GM23338 (cell line): ENCODE measurements at regions not wholly inside any gene's neighbourhood (a gene's known extent, or its start where the extent isn't known, plus 50 kb on each side); places are given as distances from the start of the nearest gene placed in this dataset.

Experiments
- ATAC-seq: fragments of 200-7000 bp; cut with Tn5 transposase; 3 replicates; pipeline ENCODE4 v1.9.1; 2020
- DNase-seq: peaks from one replicate; pipeline ENCODE4 v3.0.0-alpha.2; 2015; ENCODE audit warnings: low spot score
- H2AFZ ChIP-seq: fragments of 200-600 bp; sonication (generic); 2 replicates; pipeline ENCODE4 v1.8.0; 2016; ENCODE audit warnings: antibody characterized with exemption, mild to moderate bottlenecking, moderate library complexity
- H3F3A ChIP-seq: fragments of 200-600 bp; sonication (generic); replicated peaks from 2 replicates; pipeline ENCODE4 v1.8.0; 2017; ENCODE audit warnings: antibody characterized with exemption, mixed run types, low read depth
- H3K27ac ChIP-seq: fragments of 200-600 bp; sonication (generic); 2 replicates; pipeline ENCODE4 v1.6.1; 2016; ENCODE audit warnings: low read depth
- H3K27me3 ChIP-seq: fragments of 200-600 bp; sonication (generic); 2 replicates; pipeline ENCODE4 v1.8.0; 2016; ENCODE audit warnings: mild to moderate bottlenecking, mixed run types, moderate library complexity; ENCODE audit not compliant: insufficient read depth
- H3K36me3 ChIP-seq: fragments of 200-600 bp; sonication (generic); 2 replicates; pipeline ENCODE4 v1.8.0; 2016; ENCODE audit warnings: mild to moderate bottlenecking; ENCODE audit not compliant: insufficient read depth
- H3K4me1 ChIP-seq: fragments of 200-600 bp; sonication (generic); 2 replicates; pipeline ENCODE4 v1.8.0; 2016; ENCODE audit warnings: mild to moderate bottlenecking, moderate library complexity; ENCODE audit not compliant: insufficient read depth
- H3K4me2 ChIP-seq: fragments of 200-600 bp; sonication (generic); 2 replicates; pipeline ENCODE4 v1.7.1; 2017; ENCODE audit warnings: mixed run types
- H3K4me3 ChIP-seq: fragments of 200-600 bp; sonication (generic); 2 replicates; pipeline ENCODE4 v1.6.1; 2016; ENCODE audit warnings: mixed run types
- H3K79me2 ChIP-seq: fragments of 200-600 bp; sonication (generic); replicated peaks from 2 replicates; pipeline ENCODE4 v1.8.0; 2017; ENCODE audit warnings: mild to moderate bottlenecking; ENCODE audit not compliant: insufficient read depth
- H3K9me2 ChIP-seq: fragments of 200-600 bp; sonication (generic); 2 replicates; pipeline ENCODE4 v1.8.0; 2017; ENCODE audit not compliant: insufficient read depth
- H4K20me1 ChIP-seq: fragments of 200-600 bp; sonication (generic); replicated peaks from 2 replicates; pipeline ENCODE4 v1.8.0; 2017; ENCODE audit warnings: mild to moderate bottlenecking; ENCODE audit not compliant: insufficient read depth
- H3K27ac Mint-ChIP-seq: 2 replicates; pipeline ENCODE4 v1.8.0; 2020; ENCODE audit warnings: inconsistent platforms, mild to moderate bottlenecking, moderate library complexity, mixed read lengths
- H3K27me3 Mint-ChIP-seq: 3 replicates; pipeline ENCODE4 v1.8.0; 2022; ENCODE audit warnings: low read depth, mild to moderate bottlenecking, moderate library complexity, mixed read lengths, inconsistent platforms; ENCODE audit not compliant: insufficient read depth, poor library complexity
- H3K36me3 Mint-ChIP-seq: 3 replicates; pipeline ENCODE4 v1.8.0; 2021; ENCODE audit warnings: low read depth, mild to moderate bottlenecking, inconsistent platforms, moderate library complexity, mixed read lengths
- H3K4me1 Mint-ChIP-seq: 3 replicates; pipeline ENCODE4 v1.8.0; 2020; ENCODE audit warnings: mild to moderate bottlenecking, inconsistent platforms, mixed read lengths
- H3K4me3 Mint-ChIP-seq: 3 replicates; pipeline ENCODE4 v1.8.0; 2021; ENCODE audit warnings: moderate library complexity, mild to moderate bottlenecking, inconsistent platforms, mixed read lengths
- H3K9me3 Mint-ChIP-seq: 3 replicates; pipeline ENCODE4 v1.8.0; 2020; ENCODE audit warnings: moderate library complexity, mild to moderate bottlenecking, inconsistent platforms, mixed read lengths
- CREB1 ChIP-seq: fragments of 250-450 bp; sonication (Bioruptor Pico); IDR thresholded peaks from 2 replicates; pipeline ENCODE4 v1.5.0; 2020; ENCODE audit warnings: low read depth, mild to moderate bottlenecking, moderate library complexity
- EZH2 ChIP-seq: fragments of 200-600 bp; sonication (generic); IDR thresholded peaks from one replicate; pipeline ENCODE4 v1.8.0; 2017; ENCODE audit warnings: antibody characterized with exemption, mild to moderate bottlenecking, low read depth; ENCODE audit not compliant: unreplicated experiment
- EZH2phosphoT487 ChIP-seq: fragments of 200-600 bp; sonication (generic); IDR thresholded peaks from one replicate; pipeline ENCODE4 v1.8.1; 2018; ENCODE audit warnings: antibody characterized with exemption; ENCODE audit not compliant: unreplicated experiment
- NANOG ChIP-seq: IDR thresholded peaks from 2 replicates; pipeline ENCODE4 v1.6.1; 2016; ENCODE audit warnings: antibody characterized with exemption, borderline replicate concordance
- POLR2AphosphoS5 ChIP-seq: IDR thresholded peaks from 2 replicates; pipeline ENCODE4 v1.6.1; 2016; ENCODE audit warnings: antibody characterized with exemption, low read depth
- REST ChIP-seq: IDR thresholded peaks from one replicate; pipeline ENCODE4 v1.6.1; 2018; ENCODE audit warnings: antibody characterized with exemption; ENCODE audit not compliant: unreplicated experiment
- ZNF114 ChIP-seq: fragments of 250-450 bp; sonication (Bioruptor Pico); IDR thresholded peaks from 2 replicates; pipeline ENCODE4 v1.5.0; 2020; ENCODE audit warnings: mild to moderate bottlenecking, moderate library complexity
- TF ChIP-seq, protein P1 (sequence below), 2 experiments: fragments of 200-600 bp in 1 of 2; sonication (generic) in 1 of 2; conservative IDR thresholded peaks; 2 replicates each; pipeline versions ENCODE4 v1.5.1 to v1.6.1; 2016 to 2017; ENCODE audit warnings: antibody characterized with exemption in 2 of 2, low read depth in 2 of 2, mild to moderate bottlenecking in 2 of 2, moderate library complexity in 1 of 2
- TF ChIP-seq, protein P2 (sequence below): IDR thresholded peaks from 2 replicates; pipeline ENCODE4 v1.6.1; 2016; ENCODE audit warnings: antibody characterized with exemption

GRCh38 chrY:14248878-14249576, 193.0 kb downstream of the VCY1B start:
- H3K4me1 Mint-ChIP-seq: peaks cover 2% of the 10 kb centered on the region; the same call in 1 of the 3 replicates
- no peaks in the 10 kb centered on the region for H3F3A ChIP-seq
- H3K4me1 ChIP-seq: no peaks in the 10 kb centered on the region
- H3K27me3 Mint-ChIP-seq: peaks cover 5% of the 10 kb centered on the region
- H3K9me3 Mint-ChIP-seq: no peaks in the 10 kb centered on the region; the same call in 2 of the 3 replicates
- H4K20me1 ChIP-seq: no peaks in the 10 kb centered on the region
- H3K4me3 ChIP-seq: no peak overlapping the region
- ATAC-seq: no peak
- H3K9me2 ChIP-seq: no peaks in the 10 kb centered on the region
- no peak overlapping the region for H3K4me2 ChIP-seq
- no peaks in the 10 kb centered on the region for H3K79me2 ChIP-seq
- no peak overlapping the region for H3K4me3 Mint-ChIP-seq
- no peaks in the 10 kb centered on the region for H3K36me3 ChIP-seq
- H3K27me3 ChIP-seq: no peaks in the 10 kb centered on the region
- no peak for DNase-seq
- H3K36me3 Mint-ChIP-seq: no peaks in the 10 kb centered on the region
- H2AFZ ChIP-seq: no peak overlapping the region
- no peak overlapping the region for H3K27ac Mint-ChIP-seq
- H3K27ac ChIP-seq: no peak overlapping the region
- TF ChIP-seq EZH2phosphoT487 (no peak), POLR2AphosphoS5 (no peak), CREB1 (CRISPR knock-in tag) (no peak), REST (no peak), EZH2 (no peak)
- TF ChIP-seq, protein P1, sequence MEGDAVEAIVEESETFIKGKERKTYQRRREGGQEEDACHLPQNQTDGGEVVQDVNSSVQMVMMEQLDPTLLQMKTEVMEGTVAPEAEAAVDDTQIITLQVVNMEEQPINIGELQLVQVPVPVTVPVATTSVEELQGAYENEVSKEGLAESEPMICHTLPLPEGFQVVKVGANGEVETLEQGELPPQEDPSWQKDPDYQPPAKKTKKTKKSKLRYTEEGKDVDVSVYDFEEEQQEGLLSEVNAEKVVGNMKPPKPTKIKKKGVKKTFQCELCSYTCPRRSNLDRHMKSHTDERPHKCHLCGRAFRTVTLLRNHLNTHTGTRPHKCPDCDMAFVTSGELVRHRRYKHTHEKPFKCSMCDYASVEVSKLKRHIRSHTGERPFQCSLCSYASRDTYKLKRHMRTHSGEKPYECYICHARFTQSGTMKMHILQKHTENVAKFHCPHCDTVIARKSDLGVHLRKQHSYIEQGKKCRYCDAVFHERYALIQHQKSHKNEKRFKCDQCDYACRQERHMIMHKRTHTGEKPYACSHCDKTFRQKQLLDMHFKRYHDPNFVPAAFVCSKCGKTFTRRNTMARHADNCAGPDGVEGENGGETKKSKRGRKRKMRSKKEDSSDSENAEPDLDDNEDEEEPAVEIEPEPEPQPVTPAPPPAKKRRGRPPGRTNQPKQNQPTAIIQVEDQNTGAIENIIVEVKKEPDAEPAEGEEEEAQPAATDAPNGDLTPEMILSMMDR (conservative IDR thresholded peaks at IDR 0.05; ENCODE audit: low read depth in 2 of 2): no peak

DNA sequence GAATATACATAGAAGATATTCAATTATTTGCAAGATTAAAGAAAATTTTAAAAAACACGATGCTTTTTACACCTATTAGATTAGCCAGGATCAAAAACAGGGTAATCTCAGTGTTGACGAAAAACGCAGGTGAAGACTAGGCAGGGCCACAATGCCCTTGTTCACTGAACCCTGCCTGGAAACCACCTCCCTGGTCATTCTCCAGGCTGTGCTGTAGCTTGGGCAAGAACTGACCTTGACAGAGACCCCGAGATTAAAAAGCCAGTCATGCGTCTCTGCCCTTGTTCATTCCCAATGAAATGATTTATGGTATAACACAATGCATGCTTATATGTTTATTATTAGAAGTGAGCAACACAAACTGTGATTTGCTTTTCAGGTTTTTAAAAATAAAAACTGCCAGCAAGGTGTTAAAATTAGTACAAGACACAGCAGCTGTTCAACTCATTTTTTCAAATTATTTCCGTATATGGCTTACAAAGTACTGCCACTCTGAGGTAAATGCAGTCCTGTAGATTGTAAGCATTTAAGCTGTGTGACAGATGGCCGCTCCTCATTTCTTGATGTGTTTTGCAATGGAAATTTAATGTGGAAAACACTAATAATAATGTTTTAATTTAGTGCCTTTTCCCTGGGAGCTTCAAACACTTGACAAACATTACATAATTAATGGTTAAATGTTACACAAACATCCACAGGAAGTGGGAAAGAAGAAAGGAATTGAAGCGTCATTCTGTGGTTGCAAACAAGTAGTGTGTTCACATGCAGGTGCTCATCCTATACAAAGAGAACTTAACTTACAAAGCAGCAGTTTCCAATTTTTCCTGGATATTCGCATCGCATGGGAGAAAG, 200.2 kb downstream of the VCY1B start:
- no peak overlapping the region; the same call in 2 of the 3 replicates for H3K4me3 Mint-ChIP-seq
- Histone ChIP-seq H4K20me1 (no peaks in the 10 kb centered on the region), H3F3A (no peaks in the 10 kb centered on the region), H2AFZ (0 out of 2 replicates have a peak overlapping the region, but pooled peaks have one; percentile 23), H3K4me3 (no peak overlapping the region), H3K79me2 (no peaks in the 10 kb centered on the region), H3K4me2 (no peak overlapping the region), H3K27ac (no peak overlapping the region), H3K27me3 (no peaks in the 10 kb centered on the region), H3K9me2 (no peaks in the 10 kb centered on the region), H3K4me1 (peaks cover 7% of the 10 kb centered on the region), H3K36me3 (no peaks in the 10 kb centered on the region)
- no peaks in the 10 kb centered on the region for H3K27me3 Mint-ChIP-seq
- no peak overlapping the region for H3K27ac Mint-ChIP-seq
- no peaks in the 10 kb centered on the region for H3K36me3 Mint-ChIP-seq
- peaks cover 19% of the 10 kb centered on the region for H3K4me1 Mint-ChIP-seq
- H3K9me3 Mint-ChIP-seq: no peaks in the 10 kb centered on the region
- no peak for DNase-seq
- no peak for ATAC-seq
- TF ChIP-seq NANOG (no peak), ZNF114 (CRISPR knock-in tag) (no peak), REST (no peak)
- TF ChIP-seq, protein P2, sequence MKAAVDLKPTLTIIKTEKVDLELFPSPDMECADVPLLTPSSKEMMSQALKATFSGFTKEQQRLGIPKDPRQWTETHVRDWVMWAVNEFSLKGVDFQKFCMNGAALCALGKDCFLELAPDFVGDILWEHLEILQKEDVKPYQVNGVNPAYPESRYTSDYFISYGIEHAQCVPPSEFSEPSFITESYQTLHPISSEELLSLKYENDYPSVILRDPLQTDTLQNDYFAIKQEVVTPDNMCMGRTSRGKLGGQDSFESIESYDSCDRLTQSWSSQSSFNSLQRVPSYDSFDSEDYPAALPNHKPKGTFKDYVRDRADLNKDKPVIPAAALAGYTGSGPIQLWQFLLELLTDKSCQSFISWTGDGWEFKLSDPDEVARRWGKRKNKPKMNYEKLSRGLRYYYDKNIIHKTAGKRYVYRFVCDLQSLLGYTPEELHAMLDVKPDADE: no peak
- TF ChIP-seq, protein P1 (conservative IDR thresholded peaks at IDR 0.05; ENCODE audit: low read depth in 2 of 2): no peak
